HEK293T (cell line): ENCODE measurements at regions not wholly inside any gene's neighbourhood (a gene's known extent, or its start where the extent isn't known, plus 50 kb on each side); places are given as distances from the start of the nearest gene placed in this dataset.

Experiments
- BHLHE40 ChIP-seq: fragments of 450-650 bp; IDR thresholded peaks from 2 replicates; pipeline ENCODE4 v1.6.1; 2016; ENCODE audit warnings: mild to moderate bottlenecking, moderate library complexity, borderline replicate concordance
- ELF4 ChIP-seq: fragments of 450-650 bp; IDR thresholded peaks from 2 replicates; pipeline ENCODE4 v1.6.1; 2017; ENCODE audit warnings: antibody characterized with exemption
- FOXM1 ChIP-seq: fragments of 450-650 bp; IDR thresholded peaks from 2 replicates; pipeline ENCODE4 v1.6.1; 2017; ENCODE audit warnings: mild to moderate bottlenecking, borderline replicate concordance
- HDGF ChIP-seq: fragments of 450-650 bp; IDR thresholded peaks from 2 replicates; pipeline ENCODE4 v1.6.1; 2017; ENCODE audit warnings: antibody characterized with exemption, borderline replicate concordance
- LEF1 ChIP-seq: fragments of 450-650 bp; IDR thresholded peaks from 2 replicates; pipeline ENCODE4 v1.6.1; 2017; ENCODE audit warnings: mild to moderate bottlenecking, borderline replicate concordance
- NFRKB ChIP-seq: fragments of 450-650 bp; IDR thresholded peaks from 2 replicates; pipeline ENCODE4 v1.6.1; 2016; ENCODE audit warnings: mild to moderate bottlenecking, moderate library complexity
- SP1 ChIP-seq: fragments of 450-650 bp; IDR thresholded peaks from 2 replicates; pipeline ENCODE4 v1.6.1; 2017
- SUZ12 ChIP-seq: fragments of 450-650 bp; IDR thresholded peaks from 2 replicates; pipeline ENCODE4 v1.6.1; 2016; ENCODE audit warnings: mild to moderate bottlenecking
- TARDBP ChIP-seq: fragments of 450-650 bp; IDR thresholded peaks from 2 replicates; pipeline ENCODE4 v1.6.1; 2016
- ZNF384 ChIP-seq: fragments of 450-650 bp; IDR thresholded peaks from 2 replicates; pipeline ENCODE4 v1.6.1; 2016
- TF ChIP-seq, protein P1 (sequence below): fragments of 450-650 bp; IDR thresholded peaks from 2 replicates; pipeline ENCODE4 v1.6.1; 2016

GRCh38 chr5:172524573-172525021, 70.3 kb upstream of the SH3PXD2B start:
- TF ChIP-seq SP1, result no peak
- TF ChIP-seq ELF4, result no peak
- TF ChIP-seq SUZ12, result no peak
- no peak for TF ChIP-seq BHLHE40
- no peak for TF ChIP-seq ZNF384
- no peak for TF ChIP-seq LEF1
- TF ChIP-seq, protein P1, sequence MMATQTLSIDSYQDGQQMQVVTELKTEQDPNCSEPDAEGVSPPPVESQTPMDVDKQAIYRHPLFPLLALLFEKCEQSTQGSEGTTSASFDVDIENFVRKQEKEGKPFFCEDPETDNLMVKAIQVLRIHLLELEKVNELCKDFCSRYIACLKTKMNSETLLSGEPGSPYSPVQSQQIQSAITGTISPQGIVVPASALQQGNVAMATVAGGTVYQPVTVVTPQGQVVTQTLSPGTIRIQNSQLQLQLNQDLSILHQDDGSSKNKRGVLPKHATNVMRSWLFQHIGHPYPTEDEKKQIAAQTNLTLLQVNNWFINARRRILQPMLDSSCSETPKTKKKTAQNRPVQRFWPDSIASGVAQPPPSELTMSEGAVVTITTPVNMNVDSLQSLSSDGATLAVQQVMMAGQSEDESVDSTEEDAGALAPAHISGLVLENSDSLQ, result no peak
- no peak for TF ChIP-seq FOXM1
- TF ChIP-seq TARDBP, result no peak
- no peak for TF ChIP-seq NFRKB
- no peak for TF ChIP-seq HDGF
